ENCODE measurements at regions not wholly inside any gene's neighbourhood (a gene's known extent, or its start where the extent isn't known, plus 50 kb on each side); places are given as distances from the start of the nearest gene placed in this dataset.

DNA sequence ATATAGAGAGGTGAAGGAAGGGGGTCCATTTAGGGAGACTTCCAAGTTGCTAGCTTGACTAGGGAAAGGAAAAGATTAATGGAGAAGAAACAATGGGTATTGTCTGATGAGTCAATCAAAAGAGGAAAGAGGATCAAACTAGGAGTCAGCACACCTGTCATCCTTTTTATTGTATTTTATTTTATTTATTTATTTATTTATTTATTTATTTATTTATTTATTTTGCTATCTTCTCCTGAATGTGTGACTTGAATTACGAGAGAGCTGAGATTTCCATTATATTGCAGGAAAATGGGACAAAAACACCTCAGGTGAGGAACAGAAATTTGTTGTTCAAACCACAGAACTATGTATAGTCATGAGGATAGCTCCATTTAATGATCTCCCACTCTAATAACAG, 58.9 kb downstream of the NUDT11 start:
- no CpG with 5 or more reads among the region's 1 CpG for whole genome bisulfite sequencing
- Histone ChIP-seq H3K4me3 (ENCODE audit: low read length) (no peak overlapping the region), H3K36me3 (ENCODE audit: insufficient read depth, low read length) (no peaks in the 10 kb centered on the region), H3K4me1 (ENCODE audit: insufficient read depth, low read length) (peaks cover 10% of the 10 kb centered on the region), H3K27me3 (ENCODE audit: insufficient read depth, low read length) (no peaks in the 10 kb centered on the region), H3K9ac (ENCODE audit: low read depth, low read length) (no peak overlapping the region), H3K9me3 (ENCODE audit: insufficient read depth, low read depth, low read length) (peaks cover 8% of the 10 kb centered on the region; the same call in 1 of the 2 replicates), H3K27ac (ENCODE audit: low read depth, low read length) (no peak overlapping the region)

DNA sequence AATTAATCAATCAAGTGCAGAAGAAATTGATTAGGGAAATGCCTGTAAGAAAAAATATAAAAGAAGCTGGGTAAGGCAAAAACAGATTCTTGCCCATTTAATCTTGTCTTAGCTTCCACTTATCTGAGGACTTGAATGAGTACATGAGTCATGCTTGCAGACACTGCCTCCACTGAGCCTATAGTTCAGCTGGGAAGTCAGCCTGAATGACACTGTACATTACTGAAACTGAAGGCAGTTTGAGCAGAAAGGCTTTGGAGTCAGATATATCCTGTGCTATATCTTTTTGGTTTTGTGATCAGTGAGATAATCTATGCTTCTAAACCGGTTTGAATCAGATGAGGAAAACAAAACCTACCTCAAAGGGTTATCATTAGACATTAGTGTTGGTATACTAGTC, 61.3 kb downstream of the NUDT11 start:
- no peaks in the 10 kb centered on the region for H3K36me3 ChIP-seq (ENCODE audit: insufficient read depth, low read length)
- WGBS = no CpG with 5 or more reads among the region's 1 CpG
- peaks cover 8% of the 10 kb centered on the region; the same call in 1 of the 2 replicates for H3K9me3 ChIP-seq (ENCODE audit: insufficient read depth, low read depth, low read length)
- no peak overlapping the region for H3K4me3 ChIP-seq (ENCODE audit: low read length)
- no peaks in the 10 kb centered on the region for H3K27me3 ChIP-seq (ENCODE audit: insufficient read depth, low read length)
- peaks cover 8% of the 10 kb centered on the region for H3K4me1 ChIP-seq (ENCODE audit: insufficient read depth, low read length)
- no peak overlapping the region for H3K27ac ChIP-seq (ENCODE audit: low read depth, low read length)
- H3K9ac ChIP-seq (ENCODE audit: low read depth, low read length) = no peak overlapping the region

DNA sequence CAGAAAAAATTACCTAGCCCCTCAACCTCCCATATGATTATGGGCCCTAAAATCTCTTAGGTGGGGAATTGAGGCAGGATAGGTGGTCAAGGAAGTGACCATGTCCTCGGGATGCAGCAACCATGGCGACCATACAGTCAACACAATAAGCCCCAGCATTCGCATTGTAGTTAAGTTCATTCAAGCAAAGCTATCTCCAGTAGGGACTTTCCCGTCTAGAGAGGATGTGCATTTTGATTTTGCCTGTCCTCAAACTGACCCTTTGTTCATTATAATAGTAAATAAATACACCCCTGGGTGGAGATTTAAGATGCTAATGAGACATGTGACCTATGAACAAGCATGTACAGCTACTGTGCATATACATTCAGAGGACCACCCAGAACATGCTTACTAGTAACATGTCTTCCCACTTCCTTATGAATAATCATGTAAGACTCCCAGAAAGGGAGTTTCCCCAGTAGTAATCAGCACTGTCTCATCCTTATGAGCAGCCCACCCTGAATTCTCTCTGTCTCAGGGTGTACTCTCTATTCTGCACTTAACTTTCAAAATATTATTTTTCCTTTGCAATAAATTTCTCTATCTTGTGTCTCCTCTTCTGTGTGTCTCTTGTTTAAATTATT, 74.3 kb downstream of the NUDT11 start:
- Histone ChIP-seq H3K27me3 (ENCODE audit: insufficient read depth, low read length) (no peaks in the 10 kb centered on the region), H3K36me3 (ENCODE audit: insufficient read depth, low read length) (no peaks in the 10 kb centered on the region), H3K9ac (ENCODE audit: low read depth, low read length) (no peak overlapping the region), H3K4me1 (ENCODE audit: insufficient read depth, low read length) (no peaks in the 10 kb centered on the region), H3K4me3 (ENCODE audit: low read length) (no peak overlapping the region), H3K9me3 (ENCODE audit: insufficient read depth, low read depth, low read length) (no peaks in the 10 kb centered on the region), H3K27ac (ENCODE audit: low read depth, low read length) (no peak overlapping the region)
- 100% methylated on average over 2 of the region's 4 CpGs for WGBS

DNA sequence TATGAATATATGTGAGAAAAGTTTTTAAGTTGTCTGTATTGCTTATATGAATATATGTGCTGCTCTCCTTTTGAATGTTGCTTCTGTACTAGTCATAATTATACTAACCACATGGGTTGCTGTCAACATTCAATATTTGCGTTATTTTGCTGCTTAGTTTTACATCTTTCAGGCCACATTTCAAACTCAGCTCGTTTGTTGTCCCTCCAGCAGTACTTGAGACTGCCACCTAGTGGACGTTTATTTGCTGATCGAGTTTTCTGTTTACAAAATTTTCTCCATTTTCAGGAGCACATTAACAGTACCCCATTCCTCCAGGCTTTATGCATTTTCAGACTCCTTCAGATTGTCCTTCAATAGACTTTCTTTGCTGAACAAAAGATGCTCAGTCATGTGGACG, 75.8 kb downstream of the NUDT11 start:
- no peaks in the 10 kb centered on the region for H3K27me3 ChIP-seq (ENCODE audit: insufficient read depth, low read length)
- H3K36me3 ChIP-seq (ENCODE audit: insufficient read depth, low read length) = no peaks in the 10 kb centered on the region
- WGBS = 19% methylated on average over 5 of the region's 5 CpGs
- no peak overlapping the region for H3K4me3 ChIP-seq (ENCODE audit: low read length)
- H3K4me1 ChIP-seq (ENCODE audit: insufficient read depth, low read length) = no peaks in the 10 kb centered on the region
- H3K9me3 ChIP-seq (ENCODE audit: insufficient read depth, low read depth, low read length) = no peaks in the 10 kb centered on the region
- no peak overlapping the region for H3K9ac ChIP-seq (ENCODE audit: low read depth, low read length)
- H3K27ac ChIP-seq (ENCODE audit: low read depth, low read length) = no peak overlapping the region

DNA sequence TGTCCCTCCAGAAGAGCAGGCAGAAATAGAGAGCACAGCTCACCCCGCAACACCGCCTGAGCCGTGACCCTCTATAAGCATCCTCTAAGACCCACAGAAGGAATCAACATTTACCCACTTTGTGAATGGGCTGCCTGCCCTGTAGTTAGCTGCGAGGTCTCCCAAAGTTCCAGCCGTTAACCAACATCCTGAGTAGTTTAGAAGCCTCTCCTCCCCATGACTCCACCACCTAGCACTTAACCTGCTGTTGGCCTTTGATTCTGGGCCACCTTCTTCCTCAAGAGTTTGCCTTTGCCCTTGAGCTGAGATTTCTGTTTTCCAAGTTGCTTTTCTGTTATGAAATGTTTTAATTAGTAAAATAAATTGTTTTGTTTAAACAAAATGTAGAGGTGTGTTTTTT, 75.8 kb downstream of the NUDT10 start:
- no peak overlapping the region for H3K9ac ChIP-seq (ENCODE audit: low read depth, low read length)
- WGBS = 80% methylated on average over 5 of the region's 5 CpGs
- H3K27ac ChIP-seq (ENCODE audit: low read depth, low read length) = no peak overlapping the region
- no peak overlapping the region for H3K4me3 ChIP-seq (ENCODE audit: low read length)
- H3K36me3 ChIP-seq (ENCODE audit: insufficient read depth, low read length) = no peaks in the 10 kb centered on the region
- no peaks in the 10 kb centered on the region for H3K9me3 ChIP-seq (ENCODE audit: insufficient read depth, low read depth, low read length)
- H3K4me1 ChIP-seq (ENCODE audit: insufficient read depth, low read length) = no peaks in the 10 kb centered on the region
- no peaks in the 10 kb centered on the region for H3K27me3 ChIP-seq (ENCODE audit: insufficient read depth, low read length)

DNA sequence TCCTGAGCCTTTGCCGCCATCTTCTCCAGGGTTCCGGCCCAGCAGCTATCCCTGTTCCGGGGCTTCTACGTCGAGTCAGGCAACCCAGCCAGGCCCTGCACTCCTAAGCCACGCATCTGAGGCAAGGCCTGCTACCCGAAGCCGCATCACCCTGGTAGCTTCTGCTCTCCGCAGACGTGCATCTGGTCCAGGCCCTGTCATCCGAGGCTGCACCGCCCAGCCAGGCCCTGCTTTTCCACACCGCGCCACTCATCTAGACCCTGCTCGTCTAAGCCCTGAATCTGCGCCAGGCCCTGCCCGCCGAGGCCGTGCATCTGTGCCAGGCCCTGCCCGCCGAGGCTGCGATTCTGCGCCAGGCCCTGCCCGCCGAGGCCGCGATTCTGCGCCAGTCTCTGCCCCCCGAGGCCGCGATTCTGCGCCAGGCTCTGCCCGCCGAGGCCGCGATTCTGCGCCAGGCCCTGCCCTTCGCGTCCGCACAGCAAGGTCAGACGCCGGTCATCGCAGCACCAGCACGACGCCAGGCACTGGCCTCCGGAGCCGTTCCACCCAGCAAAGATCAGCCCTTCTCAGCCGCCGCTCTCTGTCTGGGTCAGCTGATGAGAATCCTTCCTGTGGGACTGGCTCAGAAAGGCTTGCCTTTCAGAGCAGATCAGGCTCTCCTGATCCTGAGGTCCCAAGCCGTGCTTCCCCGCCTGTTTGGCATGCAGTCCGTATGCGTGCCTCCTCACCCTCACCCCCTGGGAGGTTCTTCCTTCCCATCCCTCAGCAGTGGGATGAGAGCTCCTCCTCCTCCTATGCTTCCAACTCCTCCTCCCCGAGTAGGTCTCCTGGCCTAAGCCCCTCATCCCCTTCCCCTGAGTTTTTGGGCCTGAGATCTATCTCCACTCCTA, 75.1 kb downstream of the NUDT10 start:
- no peak overlapping the region for H3K27ac ChIP-seq (ENCODE audit: low read depth, low read length)
- H3K36me3 ChIP-seq (ENCODE audit: insufficient read depth, low read length) = no peaks in the 10 kb centered on the region
- H3K27me3 ChIP-seq (ENCODE audit: insufficient read depth, low read length) = no peaks in the 10 kb centered on the region
- no peaks in the 10 kb centered on the region for H3K9me3 ChIP-seq (ENCODE audit: insufficient read depth, low read depth, low read length)
- WGBS = 92% methylated on average over 54 of the region's 54 CpGs
- H3K4me3 ChIP-seq (ENCODE audit: low read length) = no peak overlapping the region
- no peak overlapping the region for H3K9ac ChIP-seq (ENCODE audit: low read depth, low read length)
- no peaks in the 10 kb centered on the region for H3K4me1 ChIP-seq (ENCODE audit: insufficient read depth, low read length)

DNA sequence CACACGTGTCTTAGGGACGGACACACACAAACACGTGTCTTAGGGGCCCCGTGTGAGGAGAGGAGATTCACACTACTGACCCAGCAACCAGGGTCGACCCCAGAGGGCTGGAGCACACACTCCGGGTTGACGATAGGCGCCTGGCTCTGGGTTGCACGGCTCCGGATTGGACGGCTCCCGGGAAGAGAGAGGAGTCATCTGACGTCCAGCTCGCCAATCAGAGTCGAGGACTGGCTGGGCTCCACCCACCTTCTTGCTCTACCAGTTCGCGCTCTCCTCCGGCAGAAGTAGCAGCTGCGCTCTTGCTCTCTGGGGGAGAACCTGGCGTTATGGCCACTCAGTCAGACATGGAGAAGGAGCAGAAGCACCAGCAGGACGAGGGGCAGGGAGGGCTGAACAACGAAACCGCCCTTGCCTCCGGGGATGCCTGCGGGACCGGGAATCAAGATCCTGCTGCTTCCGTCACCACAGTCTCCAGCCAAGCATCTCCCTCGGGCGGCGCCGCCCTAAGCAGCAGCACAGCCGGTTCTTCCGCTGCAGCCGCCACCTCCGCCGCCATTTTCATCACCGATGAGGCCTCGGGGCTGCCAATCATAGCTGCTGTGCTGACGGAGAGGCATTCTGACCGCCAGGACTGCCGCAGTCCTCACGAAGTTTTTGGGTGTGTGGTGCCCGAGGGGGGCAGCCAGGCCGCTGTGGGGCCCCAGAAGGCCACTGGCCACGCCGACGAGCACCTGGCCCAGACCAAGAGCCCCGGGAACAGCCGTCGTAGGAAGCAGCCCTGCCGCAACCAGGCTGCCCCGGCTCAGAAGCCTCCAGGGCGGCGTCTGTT, 74.3 kb downstream of the NUDT10 start:
- 95% methylated on average over 54 of the region's 54 CpGs for WGBS
- Histone ChIP-seq H3K9ac (ENCODE audit: low read depth, low read length) (no peak overlapping the region), H3K9me3 (ENCODE audit: insufficient read depth, low read depth, low read length) (no peaks in the 10 kb centered on the region), H3K4me3 (ENCODE audit: low read length) (no peak overlapping the region), H3K4me1 (ENCODE audit: insufficient read depth, low read length) (no peaks in the 10 kb centered on the region), H3K27ac (ENCODE audit: low read depth, low read length) (no peak overlapping the region), H3K36me3 (ENCODE audit: insufficient read depth, low read length) (no peaks in the 10 kb centered on the region), H3K27me3 (ENCODE audit: insufficient read depth, low read length) (no peaks in the 10 kb centered on the region)

DNA sequence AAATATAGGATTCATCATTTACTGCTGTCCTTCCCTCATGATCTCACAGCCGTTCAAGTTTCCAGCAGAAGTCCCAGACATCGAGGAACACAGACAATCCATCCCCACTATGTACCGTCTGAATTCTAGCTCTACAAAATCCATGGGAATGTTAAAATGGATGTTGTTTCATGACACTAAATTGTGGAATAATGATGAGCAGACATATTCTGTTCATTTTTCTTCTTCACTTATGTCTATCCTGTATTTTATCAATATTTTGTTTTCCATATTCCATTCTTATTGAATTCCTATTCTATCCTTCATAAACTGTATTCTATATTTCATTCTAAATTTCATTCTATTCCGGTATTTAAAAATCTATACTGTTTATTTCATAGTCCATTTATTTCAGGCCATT, 71.8 kb downstream of the NUDT10 start:
- Histone ChIP-seq H3K9me3 (ENCODE audit: insufficient read depth, low read depth, low read length) (no peaks in the 10 kb centered on the region), H3K27ac (ENCODE audit: low read depth, low read length) (no peak overlapping the region), H3K36me3 (ENCODE audit: insufficient read depth, low read length) (no peaks in the 10 kb centered on the region), H3K9ac (ENCODE audit: low read depth, low read length) (no peak overlapping the region), H3K27me3 (ENCODE audit: insufficient read depth, low read length) (no peaks in the 10 kb centered on the region), H3K4me3 (ENCODE audit: low read length) (no peak overlapping the region), H3K4me1 (ENCODE audit: insufficient read depth, low read length) (no peaks in the 10 kb centered on the region)
- 91% methylated on average over 3 of the region's 4 CpGs for WGBS

DNA sequence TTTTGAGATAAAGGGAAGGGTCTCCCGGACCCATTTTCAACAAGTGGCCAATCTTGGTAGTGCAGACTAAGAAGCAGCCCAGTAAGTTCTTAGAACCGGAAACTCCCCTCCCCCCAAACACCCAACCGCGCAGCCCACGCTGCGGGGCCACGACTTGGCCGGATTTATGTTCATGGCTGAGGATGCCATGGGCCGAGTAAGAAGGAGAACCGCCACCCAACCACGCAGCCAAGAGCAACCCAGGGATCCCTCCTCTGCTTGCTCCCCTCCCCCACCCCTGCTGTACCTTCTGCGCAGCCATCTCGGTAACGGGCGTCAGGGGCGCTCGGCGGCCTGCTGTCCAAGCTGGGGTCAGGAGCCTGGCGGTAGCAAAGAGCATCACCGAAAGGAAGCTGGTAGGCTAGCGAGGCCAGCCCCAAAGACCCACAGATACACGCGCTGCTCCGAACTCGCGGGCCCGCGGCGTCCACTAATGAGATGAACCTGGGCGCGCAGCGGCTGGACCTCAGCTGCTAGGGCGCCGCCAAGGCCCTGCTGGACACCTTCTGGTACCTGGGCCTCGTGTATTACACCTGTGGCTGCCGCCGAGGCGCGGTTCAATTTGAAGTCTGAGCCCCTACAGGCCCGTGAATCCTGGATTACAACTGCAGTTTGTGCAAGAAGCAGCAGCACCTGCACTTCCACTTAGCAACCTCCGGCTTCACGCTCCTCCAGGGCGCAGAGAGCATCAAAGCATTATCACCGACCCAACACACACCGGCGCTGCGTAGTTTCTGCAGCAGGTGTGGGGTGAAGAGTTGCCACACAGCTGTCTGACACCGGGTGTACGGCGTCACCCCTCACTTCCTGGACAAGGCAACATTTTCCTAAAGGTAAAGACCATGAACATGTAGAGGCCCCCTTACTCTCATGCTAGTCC, 63.4 kb downstream of the NUDT10 start:
- 93% methylated on average over 50 of the region's 50 CpGs for WGBS
- Histone ChIP-seq H3K9me3 (ENCODE audit: insufficient read depth, low read depth, low read length) (no peaks in the 10 kb centered on the region), H3K4me1 (ENCODE audit: insufficient read depth, low read length) (no peaks in the 10 kb centered on the region), H3K4me3 (ENCODE audit: low read length) (peak overlapping the region; percentile 59), H3K27ac (ENCODE audit: low read depth, low read length) (no peak overlapping the region), H3K27me3 (ENCODE audit: insufficient read depth, low read length) (no peaks in the 10 kb centered on the region; the same call in 1 of the 2 replicates), H3K9ac (ENCODE audit: low read depth, low read length) (peak overlapping the region; percentile 58), H3K36me3 (ENCODE audit: insufficient read depth, low read length) (no peaks in the 10 kb centered on the region)

DNA sequence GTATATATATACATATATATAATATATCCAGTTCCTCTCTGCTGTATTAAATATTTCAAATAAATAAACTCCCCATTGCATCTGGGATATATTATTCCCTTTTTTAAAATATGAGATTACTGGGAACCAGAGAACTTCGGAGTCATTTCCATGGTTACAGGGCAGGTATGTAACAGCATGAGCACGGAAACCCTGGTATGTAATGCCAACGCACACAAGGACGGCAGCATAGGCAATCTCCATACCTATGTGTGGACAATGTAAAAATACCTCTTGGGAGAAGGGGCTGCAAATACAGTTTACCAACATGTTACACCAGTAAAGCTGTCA, 62.8 kb downstream of the NUDT10 start:
- no peaks in the 10 kb centered on the region; the same call in 1 of the 2 replicates for H3K27me3 ChIP-seq (ENCODE audit: insufficient read depth, low read length)
- H3K27ac ChIP-seq (ENCODE audit: low read depth, low read length) = no peak overlapping the region
- no peaks in the 10 kb centered on the region for H3K36me3 ChIP-seq (ENCODE audit: insufficient read depth, low read length)
- no peaks in the 10 kb centered on the region for H3K9me3 ChIP-seq (ENCODE audit: insufficient read depth, low read depth, low read length)
- no peak overlapping the region for H3K9ac ChIP-seq (ENCODE audit: low read depth, low read length)
- no peaks in the 10 kb centered on the region for H3K4me1 ChIP-seq (ENCODE audit: insufficient read depth, low read length)
- peak overlapping the region; percentile 59; the same call in 1 of the 2 replicates for H3K4me3 ChIP-seq (ENCODE audit: low read length)
- WGBS = 94% methylated on average over 4 of the region's 4 CpGs

Data from HUES64 (cell line).